ENCODE measurements at regions not wholly inside any gene's neighbourhood (a gene's known extent, or its start where the extent isn't known, plus 50 kb on each side); places are given as distances from the start of the nearest gene placed in this dataset.

DNA sequence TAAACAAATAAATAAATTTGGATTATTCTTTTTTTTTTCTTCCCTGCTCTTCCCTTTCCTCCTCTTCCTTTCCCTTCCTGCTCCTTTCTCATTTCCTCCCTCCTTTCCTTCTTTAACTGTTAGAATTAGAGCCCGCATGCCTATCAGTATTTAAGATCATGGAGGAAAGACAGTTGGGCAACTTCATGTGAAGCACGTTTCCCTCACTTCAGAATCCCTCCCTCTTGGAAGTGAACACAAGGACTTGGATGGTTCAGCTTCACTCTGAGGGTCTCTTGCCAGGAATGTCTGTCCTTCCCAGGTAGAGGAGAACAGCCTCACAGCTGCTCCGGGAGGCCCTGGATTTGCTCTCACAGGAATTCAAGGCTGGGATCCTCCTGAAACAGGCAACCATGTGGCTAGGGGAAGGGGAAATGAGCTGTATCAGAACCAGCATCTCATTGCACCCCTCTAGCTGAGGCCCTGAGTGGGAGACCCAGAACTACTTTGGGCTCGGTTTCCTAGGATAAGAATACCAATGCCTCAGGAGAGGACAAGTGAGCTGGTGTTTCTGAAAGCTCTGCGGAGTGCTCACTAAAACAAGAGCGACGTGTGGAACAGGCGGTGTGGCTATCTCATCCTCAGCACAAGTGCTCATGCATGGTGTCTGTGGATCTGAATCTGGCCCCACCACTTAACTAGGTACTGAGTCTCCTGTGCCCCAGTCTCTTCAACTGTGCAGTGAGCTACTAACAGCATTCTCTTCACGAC, 230.5 kb downstream of the MYCN start:
- no peak for DNase-seq (ENCODE audit: low spot score)

DNA sequence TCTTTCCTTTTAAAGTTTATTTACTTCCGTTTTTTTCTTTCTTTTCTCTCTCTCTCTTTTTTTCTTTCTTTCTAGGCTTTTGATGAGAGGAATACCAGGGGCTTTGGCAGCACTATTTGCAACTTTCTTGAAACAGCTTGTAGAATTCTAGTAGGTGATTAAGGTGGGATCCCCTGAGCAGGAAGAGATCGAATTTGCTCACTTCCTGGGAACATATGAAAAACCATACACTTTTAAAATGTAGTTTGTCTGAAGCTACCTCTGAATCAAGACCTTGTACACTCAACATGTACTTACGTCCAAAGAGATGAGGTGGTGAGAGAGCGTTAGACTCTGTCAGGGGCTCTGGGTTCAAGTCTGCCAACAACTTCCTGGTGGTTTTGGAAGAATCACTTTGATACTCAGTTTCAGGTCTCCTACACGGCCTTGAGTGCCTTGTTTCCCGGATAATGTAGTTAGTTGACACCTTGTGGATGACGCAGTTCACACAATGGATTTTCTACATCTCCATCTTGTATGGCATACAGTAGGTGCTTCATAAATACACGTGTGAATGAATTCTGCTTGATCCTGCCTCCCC, 229.1 kb downstream of the MYCN start:
- DNase-seq (ENCODE audit: low spot score): no peak

GRCh38 chr2:16168506-16169264, 228.3 kb downstream of the MYCN start:
- no peak for DNase-seq (ENCODE audit: low spot score)

DNA sequence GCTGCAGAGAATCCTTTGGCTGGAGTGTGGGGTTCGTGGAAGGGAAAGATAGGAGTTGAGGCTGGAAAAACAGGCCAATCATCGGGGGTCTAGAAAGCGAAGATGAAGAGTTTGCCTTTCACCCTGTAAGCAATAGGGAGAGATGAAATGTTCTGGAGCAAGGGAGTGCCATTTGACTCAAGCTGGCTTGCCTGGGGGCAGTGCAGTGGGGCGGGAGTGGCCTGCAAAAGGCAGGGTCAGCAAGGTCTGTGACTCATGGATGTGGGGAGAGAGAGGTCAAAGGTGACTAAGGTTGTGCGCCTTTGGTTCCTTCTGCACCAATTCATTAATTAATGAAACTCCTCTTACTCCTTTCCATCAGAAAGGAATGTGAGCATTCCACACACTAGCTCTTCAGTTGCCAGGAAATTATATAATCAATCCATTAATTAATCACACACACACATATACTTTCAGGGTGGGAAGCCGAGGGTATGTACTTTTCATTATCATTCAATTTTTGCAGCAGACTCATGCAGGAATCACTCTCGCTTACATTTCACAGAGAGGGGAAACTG, 227.6 kb downstream of the MYCN start:
- no peak for DNase-seq (ENCODE audit: low spot score)

DNA sequence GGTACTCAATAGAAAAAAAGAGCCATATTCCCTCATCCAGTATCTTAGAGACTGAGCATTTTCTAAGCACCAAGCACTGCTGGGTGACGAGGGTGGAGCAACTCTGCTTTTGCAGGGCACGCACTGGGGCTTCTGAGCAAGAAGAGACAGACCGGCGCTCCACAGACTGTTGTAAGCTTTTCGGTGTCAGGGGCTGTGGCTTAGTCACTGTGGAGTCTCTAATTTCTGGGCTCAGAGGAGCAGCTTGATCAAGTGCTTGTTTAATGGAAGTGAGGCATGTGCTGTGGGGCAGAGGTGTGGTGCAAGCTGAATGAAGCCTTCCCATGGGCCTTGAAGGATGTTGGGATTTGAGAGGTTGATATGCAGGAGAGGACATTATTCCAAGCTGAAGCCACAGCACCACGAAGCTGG, 227.1 kb downstream of the MYCN start:
- DNase-seq (ENCODE audit: low spot score): no peak

- no peak for DNase-seq (ENCODE audit: low spot score)
Measured at GRCh38 chr2:16166327-16166981, 226.1 kb downstream of the MYCN start.

DNA sequence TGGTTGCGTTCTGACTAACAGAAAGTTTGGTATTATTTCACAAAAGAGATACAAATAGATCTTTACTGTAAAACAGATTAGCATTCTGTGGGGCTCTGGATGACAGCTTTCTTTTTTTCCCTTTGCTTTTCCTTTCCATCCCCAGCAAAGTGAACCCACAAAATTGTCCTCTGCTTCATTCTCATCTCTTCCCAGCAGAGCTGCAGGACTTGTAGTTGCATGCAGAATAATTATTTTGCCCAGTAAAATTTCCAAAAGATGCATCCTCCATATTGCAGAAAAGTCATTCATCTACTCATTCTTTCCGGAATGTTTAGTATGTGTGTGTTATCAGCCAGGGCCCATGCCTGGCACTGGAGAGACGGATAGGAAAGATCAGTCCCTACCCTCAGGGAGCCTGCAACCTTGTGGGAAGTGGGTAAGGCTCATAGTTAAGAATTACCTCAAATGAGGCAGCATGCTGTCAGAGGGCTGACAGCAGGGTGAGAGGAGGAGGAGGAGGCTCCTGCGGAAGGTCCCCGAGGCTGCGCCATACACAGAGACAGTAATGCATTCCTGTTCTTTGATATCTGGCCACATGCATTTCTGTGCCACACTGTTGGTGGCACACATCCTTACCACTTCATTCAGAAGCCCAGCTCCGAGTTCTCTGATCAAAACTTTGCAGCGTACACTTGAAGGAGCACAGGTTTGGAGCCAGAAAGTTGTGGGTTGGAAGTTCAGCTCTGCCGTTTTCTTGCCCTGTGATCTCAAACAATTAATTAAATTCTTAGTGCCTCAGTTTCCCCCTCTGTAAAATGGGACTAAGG, 225.4 kb downstream of the MYCN start:
- no peak for DNase-seq (ENCODE audit: low spot score)

GRCh38 chr2:16162491-16163040, 222.2 kb downstream of the MYCN start:
- DNase-seq (ENCODE audit: low spot score): no peak

GRCh38 chr2:16161768-16162490, 221.6 kb downstream of the MYCN start:
- DNase-seq (ENCODE audit: low spot score): no peak

DNA sequence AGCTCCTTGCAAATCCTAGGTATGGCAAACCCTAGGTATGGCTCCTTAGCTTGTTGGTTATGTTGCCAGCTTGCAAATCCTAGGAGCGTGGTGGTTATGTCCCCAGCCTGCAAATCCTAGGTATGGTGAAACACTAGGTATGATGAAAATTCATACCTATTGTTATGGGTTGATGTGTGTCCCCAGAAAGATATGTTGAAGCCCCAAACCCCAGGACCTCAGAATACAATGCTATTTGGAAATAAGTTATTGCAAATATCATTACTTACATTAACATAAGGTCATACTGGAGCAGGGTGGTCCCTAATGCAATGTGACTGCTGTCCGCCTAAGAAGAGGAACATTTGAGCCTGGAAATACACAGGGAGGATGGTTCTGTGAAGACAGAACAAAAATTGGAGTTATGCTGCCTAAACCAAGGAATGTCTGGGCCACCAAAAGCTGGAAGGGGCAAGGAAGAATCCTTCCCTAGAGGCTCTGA, 220.8 kb downstream of the MYCN start:
- no peak for DNase-seq (ENCODE audit: low spot score)

GRCh38 chr2:16160281-16161084, 220.1 kb downstream of the MYCN start:
- DNase-seq (ENCODE audit: low spot score): no peak

DNA sequence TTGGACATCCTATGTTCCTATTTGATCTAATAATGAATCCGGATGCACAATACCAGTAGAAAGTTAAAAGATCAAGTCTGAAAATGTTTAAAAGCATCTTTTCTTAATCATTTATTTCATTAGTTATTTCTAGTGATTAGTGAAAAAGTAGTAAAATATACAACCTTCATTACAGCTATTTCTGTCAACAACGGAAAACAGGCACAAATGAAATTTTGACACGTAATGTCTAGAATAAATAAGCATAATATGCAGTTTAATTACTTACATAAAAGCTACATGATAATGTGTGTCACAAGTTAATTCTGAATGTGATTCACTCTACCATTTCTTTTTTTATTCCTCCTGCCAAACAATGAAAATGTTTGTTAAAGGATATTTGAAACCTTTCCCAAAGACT, 216.1 kb downstream of the MYCN start:
- DNase-seq (ENCODE audit: low spot score): no peak

DNA sequence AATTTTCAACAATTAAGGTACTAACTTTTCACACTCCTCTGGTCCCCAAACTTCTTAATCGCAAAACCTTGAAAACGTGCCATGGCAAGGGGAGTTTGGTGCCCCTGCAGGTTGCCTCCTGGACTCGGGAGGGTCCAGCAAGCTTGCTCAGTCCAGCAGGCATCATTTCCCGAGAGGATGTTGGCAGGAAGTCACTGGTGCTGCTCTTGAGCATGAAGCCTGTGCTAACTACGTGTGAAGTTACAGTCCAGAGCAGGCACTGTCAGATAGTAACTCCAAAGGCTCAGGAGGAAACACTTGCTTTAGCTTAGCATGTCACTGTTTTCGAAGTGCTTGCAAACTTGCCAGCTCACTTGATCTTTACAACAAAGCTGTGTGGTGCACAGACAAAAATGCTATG, 215.4 kb downstream of the MYCN start:
- no peak for DNase-seq (ENCODE audit: low spot score)

DNA sequence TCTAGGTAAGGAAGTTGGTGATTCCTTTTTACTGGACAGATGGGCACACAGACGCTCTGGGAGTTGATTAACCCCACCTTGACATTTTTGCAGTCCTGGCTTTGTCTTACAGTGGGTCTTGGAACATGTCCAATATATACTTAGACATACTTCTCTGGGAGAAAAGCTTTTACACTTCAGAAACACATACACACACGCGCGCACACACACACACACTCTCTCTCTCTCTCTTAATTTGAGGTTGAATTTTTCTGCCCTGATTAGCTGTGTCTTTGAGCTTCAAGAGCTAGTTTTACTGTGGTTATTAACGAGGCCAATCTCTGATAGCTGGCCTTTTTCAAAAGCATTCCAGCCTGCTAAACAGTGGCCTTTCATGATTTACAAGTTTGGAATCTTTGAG, 215.0 kb downstream of the MYCN start:
- no peak for DNase-seq (ENCODE audit: low spot score)

DNA sequence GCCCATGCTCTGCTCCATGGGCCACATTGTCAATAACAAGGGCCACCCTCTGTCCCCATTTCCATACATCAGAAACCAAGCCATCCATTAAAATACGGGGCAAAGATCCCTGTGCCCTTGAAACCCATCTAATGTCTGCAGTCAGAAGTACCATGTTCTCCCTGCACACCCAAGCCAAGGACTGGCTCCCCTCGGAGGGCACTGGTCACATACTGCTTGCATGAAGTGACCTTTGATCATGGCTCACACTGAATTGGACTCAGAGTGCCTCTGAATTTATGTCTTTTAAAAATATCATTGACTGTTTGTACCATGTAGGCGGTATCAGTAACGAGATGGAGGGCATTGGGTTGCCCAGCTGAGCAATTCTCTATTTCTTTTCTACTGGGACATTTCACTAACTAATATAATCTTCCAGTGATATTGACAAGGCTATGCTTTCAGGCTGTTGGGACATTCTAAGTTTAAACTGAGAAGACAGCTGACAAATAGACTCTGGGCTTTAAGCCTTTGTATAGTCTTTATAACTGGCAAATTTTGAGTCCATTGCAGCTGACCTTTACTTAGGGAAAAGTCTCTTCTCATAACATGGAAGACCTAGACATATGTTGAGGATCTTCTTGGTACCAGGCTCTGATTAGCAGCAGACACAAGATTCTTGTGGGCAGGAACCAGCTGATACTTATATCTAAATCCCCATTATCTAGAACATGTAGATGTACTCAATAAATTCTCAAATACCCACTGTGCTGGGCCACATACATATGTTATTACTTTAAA, 214.3 kb downstream of the MYCN start:
- DNase-seq (ENCODE audit: low spot score): no peak

GRCh38 chr2:16154061-16154460, 213.7 kb downstream of the MYCN start:
- no peak for DNase-seq (ENCODE audit: low spot score)

GRCh38 chr2:16153754-16154035, 213.3 kb downstream of the MYCN start:
- DNase-seq (ENCODE audit: low spot score): no peak

- DNase-seq (ENCODE audit: low spot score): no peak
Measured at GRCh38 chr2:16152928-16153753, 212.8 kb downstream of the MYCN start.
